Osteocyte (in vitro differentiated cells): ENCODE measurements at regions not wholly inside any gene's neighbourhood (a gene's known extent, or its start where the extent isn't known, plus 50 kb on each side); places are given as distances from the start of the nearest gene placed in this dataset.
A peak's percentile ranks its signal among the peaks of the same experiment; 100 is the strongest.

Experiments used
- DNase-seq: peaks from one replicate; pipeline ENCODE4 v3.0.0; 2021; ENCODE audit warnings: mixed read lengths; ENCODE audit not compliant: unreplicated experiment; ENCODE audit errors: extremely low spot score
- H3K27ac Mint-ChIP-seq: one replicate; pipeline ENCODE4 v1.8.0; 2021; ENCODE audit warnings: mild to moderate bottlenecking, mixed read lengths; ENCODE audit not compliant: unreplicated experiment
- H3K27me3 Mint-ChIP-seq: one replicate; pipeline ENCODE4 v1.8.0; 2021; ENCODE audit warnings: mixed read lengths; ENCODE audit not compliant: unreplicated experiment
- H3K36me3 Mint-ChIP-seq: one replicate; pipeline ENCODE4 v1.8.0; 2021; ENCODE audit warnings: mixed read lengths; ENCODE audit not compliant: unreplicated experiment
- H3K4me1 Mint-ChIP-seq: one replicate; pipeline ENCODE4 v1.8.0; 2021; ENCODE audit warnings: mixed read lengths; ENCODE audit not compliant: unreplicated experiment
- H3K4me3 Mint-ChIP-seq: one replicate; pipeline ENCODE4 v1.8.0; 2021; ENCODE audit warnings: mild to moderate bottlenecking, moderate library complexity, mixed read lengths; ENCODE audit not compliant: unreplicated experiment
- H3K9me3 Mint-ChIP-seq: one replicate; pipeline ENCODE4 v1.8.0; 2021; ENCODE audit warnings: mixed read lengths; ENCODE audit not compliant: unreplicated experiment
- TF ChIP-seq, protein P1 (sequence below): fragments of 200-600 bp; sonication (generic); IDR thresholded peaks from 2 replicates; pipeline ENCODE4 v1.5.0; 2021; ENCODE audit warnings: antibody characterized with exemption, mild to moderate bottlenecking, moderate library complexity

DNA sequence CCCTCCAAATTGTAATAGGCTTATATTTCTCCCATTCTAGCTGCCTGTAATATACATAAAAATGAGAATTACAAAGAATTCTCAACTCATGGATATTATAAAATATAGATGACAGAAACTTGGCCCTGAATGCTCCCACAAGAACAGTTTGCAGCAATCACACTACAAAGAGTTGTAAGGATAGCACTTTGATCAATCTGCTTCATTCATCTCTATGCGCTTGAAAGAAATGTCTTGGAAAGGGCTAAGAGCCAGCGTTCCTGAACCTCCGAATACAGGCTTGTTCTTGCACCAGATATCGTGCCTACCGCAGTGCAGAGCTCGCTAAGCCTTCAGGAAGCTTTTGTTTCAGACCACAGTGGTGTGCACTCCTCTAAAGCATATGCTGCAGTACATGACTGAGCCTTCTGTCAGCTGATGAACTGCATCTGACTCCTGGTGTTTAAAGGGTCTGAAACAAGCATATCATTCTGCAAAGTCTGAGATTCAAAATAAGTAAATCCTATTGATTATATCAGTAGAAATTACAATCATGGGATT lies 417.6 kb upstream of the ZFP42 start:
- Mint-ChIP-seq H3K27me3 (no peaks in the 10 kb centered on the region), H3K4me1 (peaks cover 7% of the 10 kb centered on the region), H3K4me3 (no peak overlapping the region), H3K36me3 (no peaks in the 10 kb centered on the region), H3K27ac (no peak overlapping the region), H3K9me3 (peaks cover 7% of the 10 kb centered on the region)
- DNase-seq: no peak
- TF ChIP-seq, protein P1, sequence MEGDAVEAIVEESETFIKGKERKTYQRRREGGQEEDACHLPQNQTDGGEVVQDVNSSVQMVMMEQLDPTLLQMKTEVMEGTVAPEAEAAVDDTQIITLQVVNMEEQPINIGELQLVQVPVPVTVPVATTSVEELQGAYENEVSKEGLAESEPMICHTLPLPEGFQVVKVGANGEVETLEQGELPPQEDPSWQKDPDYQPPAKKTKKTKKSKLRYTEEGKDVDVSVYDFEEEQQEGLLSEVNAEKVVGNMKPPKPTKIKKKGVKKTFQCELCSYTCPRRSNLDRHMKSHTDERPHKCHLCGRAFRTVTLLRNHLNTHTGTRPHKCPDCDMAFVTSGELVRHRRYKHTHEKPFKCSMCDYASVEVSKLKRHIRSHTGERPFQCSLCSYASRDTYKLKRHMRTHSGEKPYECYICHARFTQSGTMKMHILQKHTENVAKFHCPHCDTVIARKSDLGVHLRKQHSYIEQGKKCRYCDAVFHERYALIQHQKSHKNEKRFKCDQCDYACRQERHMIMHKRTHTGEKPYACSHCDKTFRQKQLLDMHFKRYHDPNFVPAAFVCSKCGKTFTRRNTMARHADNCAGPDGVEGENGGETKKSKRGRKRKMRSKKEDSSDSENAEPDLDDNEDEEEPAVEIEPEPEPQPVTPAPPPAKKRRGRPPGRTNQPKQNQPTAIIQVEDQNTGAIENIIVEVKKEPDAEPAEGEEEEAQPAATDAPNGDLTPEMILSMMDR: no peak

DNA sequence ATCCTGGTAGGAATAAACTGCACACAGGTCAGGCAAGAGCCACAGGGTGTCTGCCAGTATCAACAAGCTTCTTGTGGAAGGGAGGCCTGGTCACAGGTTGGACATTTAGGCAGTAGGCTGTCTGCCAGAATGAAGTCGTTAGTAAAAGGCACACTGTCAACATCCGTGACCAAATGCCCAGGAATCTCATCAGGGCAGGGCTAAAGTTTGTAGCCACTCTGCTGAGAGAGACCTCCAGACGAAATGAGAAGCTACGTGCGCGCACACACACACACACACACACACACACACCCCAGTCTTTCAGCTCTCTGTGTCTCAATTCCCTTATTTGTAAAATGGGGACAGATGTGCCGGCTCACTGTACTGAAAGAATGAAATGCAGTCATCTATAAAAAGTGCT lies 408.7 kb upstream of the ZFP42 start:
- DNase-seq: no peak
- Mint-ChIP-seq H3K36me3 (no peaks in the 10 kb centered on the region), H3K9me3 (no peaks in the 10 kb centered on the region), H3K4me3 (no peak overlapping the region), H3K27ac (no peak overlapping the region), H3K4me1 (no peaks in the 10 kb centered on the region), H3K27me3 (no peaks in the 10 kb centered on the region)
- TF ChIP-seq, protein P1: no peak

DNA sequence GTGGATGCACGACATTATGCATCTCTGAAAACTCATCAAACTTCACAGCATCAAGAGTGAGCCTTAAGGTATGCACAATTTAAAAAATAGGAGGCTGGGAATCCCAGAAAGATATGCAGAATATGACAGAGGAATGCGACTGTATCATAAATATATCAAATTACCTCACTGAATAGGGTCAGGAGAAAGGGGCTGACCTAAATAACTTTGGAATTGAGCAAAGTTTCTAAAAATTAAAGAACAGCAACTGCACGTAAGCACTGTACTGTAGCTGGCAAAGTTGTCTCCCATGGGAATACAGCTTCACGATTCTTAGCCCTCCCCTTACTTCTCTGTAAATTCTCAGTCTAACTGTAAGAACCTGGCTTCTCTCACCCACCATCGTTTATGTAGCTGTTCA lies 397.4 kb upstream of the ZFP42 start:
- Mint-ChIP-seq H3K9me3 (no peaks in the 10 kb centered on the region), H3K27ac (no peak overlapping the region), H3K36me3 (no peaks in the 10 kb centered on the region), H3K4me1 (peaks cover 38% of the 10 kb centered on the region), H3K27me3 (no peaks in the 10 kb centered on the region), H3K4me3 (no peak overlapping the region)
- TF ChIP-seq, protein P1: no peak
- no peak for DNase-seq

GRCh38 chr4:187602339-187603092 lies 393.1 kb upstream of the ZFP42 start:
- Mint-ChIP-seq H3K4me3 (no peak overlapping the region), H3K9me3 (no peaks in the 10 kb centered on the region), H3K4me1 (peaks cover 68% of the 10 kb centered on the region), H3K27ac (peak overlapping the region; percentile 81), H3K36me3 (no peaks in the 10 kb centered on the region), H3K27me3 (no peaks in the 10 kb centered on the region)
- TF ChIP-seq, protein P1: no peak
- no peak for DNase-seq

DNA sequence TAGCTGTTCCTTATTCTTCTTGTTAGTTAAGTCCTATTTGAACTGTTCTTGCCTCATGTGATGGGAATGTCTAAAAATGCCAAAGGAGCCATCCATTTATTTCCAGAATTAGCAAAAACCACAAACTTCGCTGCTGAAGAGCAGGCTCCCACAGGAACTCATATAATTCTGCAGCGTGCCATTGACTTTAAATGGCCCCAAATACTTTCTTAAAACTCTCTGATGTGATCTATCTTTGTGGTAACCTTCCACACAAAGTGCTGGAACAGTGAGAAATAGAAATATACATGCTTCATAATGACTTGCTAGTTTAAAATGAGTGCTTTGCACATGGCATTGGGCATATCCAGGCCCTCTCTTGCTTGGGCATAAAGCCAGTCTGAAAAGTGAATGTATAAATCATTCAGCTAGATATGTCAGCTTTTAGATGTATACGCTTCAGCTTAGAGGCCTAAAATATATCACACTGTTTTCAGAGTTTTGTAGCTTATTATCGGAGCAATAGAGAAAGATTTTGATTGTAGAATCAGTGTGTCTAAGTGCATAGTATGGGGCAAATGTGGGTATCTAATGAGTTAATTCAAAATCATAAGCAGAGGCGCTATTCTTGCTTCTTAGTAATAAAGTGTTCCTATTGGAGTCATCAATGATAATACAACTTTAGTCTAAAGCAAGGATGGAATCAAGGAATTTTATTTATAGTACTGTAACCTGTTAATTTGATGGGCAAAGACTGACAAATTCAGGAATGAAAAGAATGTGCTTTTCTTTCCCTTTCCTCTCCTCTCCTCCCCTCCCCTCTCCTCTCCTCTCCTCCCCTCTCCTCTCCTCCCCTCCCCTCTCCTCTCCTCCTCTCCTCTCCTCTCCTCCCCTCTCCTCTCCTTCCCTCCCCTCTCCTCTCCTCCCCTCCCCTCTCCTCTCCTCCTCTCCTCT lies 392.2 kb upstream of the ZFP42 start:
- H3K36me3 Mint-ChIP-seq: no peaks in the 10 kb centered on the region
- no peak for DNase-seq
- no peaks in the 10 kb centered on the region for H3K27me3 Mint-ChIP-seq
- H3K4me1 Mint-ChIP-seq: peaks cover 68% of the 10 kb centered on the region
- TF ChIP-seq, protein P1: no peak
- H3K9me3 Mint-ChIP-seq: no peaks in the 10 kb centered on the region
- no peak overlapping the region for H3K4me3 Mint-ChIP-seq
- peak overlapping the region; percentile 81 for H3K27ac Mint-ChIP-seq
